ENCODE measurements at regions not wholly inside any gene's neighbourhood (a gene's known extent, or its start where the extent isn't known, plus 50 kb on each side); places are given as distances from the start of the nearest gene placed in this dataset.

DNA sequence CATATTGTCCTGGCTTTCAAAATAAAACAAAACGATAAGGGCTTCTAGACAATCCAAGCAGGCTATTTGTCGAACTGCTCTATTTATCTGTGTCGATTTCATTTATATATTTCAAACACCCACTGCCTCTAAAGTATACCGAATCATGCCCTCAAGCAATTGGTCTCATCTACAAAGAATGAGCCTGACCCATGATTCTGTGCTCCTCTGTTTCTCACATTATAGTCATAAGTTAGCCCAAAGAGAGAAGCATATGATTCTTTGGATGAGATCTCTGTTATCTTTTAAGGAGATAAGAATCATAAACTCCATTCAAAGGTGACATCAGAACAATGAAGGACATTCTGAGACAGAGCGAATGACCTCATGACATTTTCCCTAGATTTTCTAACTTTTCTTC, 191.1 kb downstream of the MAP2K6 start:
- DNase-seq (ENCODE audit: low spot score), result no peak

DNA sequence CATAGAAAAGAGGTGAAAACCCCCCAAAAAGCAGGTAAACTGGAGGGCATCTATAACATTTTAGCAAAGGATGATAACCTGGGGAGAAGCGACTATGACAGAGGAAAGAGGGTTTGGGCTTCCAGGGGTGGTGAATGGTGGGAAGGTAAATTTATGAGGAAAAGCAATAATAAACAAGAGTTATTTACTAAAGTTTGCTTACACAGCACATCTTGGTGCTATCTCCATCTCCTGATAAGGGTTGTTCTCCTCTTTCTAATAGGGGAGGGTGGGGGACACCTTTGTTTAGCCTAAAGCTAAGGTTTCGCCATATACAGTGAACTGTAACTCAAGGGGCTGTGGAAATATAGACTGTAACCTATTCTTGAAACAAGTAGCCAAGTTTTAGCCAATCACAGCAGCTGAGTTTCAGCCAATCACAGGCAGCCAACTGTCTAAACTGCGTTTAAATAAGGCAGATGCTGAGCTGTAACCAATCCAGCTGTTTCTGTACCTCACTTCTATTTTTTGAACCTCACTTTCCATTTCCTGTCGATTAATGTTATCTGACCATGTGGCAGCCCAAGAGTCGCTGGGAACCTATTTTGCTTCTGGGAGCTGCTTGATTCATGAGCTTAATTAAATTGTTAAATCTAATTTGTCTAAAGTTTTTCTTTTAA, 191.8 kb downstream of the MAP2K6 start:
- no peak for DNase-seq (ENCODE audit: low spot score)

DNA sequence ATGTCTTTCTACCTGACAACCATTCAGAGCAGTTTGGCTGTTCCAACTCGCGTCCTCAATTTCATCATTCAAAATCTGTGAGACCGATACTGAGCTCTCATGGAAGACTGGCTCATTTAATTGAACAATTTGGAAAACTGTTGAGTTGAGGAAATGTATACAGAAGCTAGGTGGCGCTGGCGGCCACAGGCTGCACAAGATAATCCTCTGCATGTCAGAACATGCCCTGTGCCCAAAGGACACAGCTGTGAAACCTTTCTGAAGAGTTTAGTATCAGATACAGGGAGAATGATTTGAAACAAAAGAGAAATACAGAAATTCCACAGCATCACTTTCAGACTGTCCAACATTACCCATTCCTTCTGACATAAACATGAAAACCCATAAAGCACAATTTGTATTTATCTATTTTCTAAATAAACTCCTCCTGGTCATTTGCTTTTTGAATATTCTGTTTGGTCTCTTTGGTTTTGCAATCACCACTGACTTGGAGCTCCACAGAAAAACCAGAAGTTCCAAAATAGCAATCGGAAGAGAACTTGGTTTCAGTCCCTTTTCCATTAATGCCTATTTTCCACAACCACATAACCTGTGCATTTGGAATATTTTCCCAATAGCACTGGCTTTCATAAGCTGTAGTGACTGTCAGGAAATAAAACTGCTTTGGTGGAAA, 192.8 kb downstream of the MAP2K6 start:
- peak; percentile 17 for DNase-seq (ENCODE audit: low spot score)

DNA sequence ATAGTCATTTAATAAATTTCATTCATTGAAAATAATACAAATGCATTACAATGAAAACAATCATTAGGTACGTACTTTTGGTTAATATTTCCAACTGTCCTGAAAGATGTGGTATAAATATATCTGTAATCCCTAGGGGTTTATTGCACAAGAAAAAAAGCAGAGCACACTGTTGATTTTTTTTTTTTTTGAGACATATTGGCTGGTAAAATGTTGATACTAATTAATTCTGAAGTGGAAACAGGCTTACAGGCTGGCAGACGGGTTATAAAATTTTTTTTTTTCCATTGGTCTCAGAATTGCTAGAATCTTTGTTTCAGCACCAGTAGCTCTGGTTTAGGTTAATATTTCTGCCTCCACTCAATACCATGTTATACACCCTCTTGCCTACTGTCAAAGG, 193.6 kb downstream of the MAP2K6 start:
- no peak for DNase-seq (ENCODE audit: low spot score)

DNA sequence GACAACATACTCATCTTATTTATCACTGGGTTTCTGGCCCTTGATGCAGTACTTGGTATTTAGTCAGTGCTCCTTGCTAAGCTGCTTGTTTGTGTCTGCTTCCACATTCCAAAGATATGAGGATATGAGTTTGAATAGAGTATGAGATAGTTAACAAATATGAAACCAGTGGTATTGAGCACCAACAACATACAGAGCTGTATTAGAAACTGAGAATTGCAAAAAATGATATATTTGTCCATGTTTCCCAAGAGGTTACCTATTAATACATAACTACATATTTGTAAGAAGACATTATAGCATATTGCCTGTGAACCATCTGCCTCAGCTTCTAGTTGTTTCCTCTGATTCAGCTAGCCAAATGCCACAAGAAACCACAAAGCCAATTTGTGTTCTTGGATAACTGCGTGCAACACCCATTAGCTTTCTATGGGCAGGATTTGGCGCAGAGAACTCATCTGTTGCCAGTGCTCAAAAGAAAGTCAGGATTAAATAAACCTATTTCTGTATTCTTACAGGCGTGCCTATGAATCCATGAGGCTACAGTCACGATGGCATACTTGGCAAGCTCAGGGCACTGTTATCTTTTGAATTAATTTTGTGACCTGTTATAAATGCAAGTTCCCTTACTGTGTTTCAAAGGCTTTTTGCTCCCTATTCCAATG, 194.4 kb downstream of the MAP2K6 start:
- no peak for DNase-seq (ENCODE audit: low spot score)

DNA sequence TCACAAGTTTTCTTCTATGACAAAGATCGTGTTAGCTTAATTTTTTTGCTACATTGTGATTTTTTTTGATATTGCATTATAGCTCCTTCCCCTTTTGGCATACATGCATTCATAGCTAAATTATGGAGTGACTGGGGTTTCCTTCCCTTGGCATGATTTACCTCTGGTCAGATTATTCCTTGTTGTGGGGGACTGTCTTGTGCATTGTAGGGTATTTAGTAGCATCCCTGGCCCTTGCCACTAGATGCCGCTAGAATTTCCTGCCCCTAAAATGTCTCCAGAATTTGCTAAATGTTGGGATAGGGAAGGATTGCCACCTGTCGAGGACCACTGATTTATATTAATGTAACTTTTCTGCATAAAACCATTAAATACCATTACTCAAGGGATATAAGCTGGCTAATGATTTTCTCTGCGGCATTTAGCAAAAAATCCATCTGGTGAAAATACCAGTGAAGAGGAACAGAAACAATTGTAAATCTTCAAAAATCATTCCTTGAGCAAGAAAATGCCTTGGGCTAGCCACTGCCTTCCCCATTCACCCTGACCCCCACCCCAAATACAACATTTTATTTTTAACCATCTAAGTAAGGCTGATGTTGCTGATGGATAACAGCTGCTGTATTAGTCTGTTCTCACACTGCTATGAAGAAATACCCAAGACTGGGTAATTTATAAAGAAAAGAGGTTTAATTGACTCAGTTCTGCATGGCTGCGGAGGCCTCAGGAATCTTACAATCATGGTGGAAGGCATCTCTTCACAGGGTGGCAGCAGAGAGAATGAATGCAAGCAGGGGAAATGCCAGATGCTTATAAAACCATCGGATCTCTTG, 195.2 kb downstream of the MAP2K6 start:
- DNase-seq (ENCODE audit: low spot score), result no peak

DNA sequence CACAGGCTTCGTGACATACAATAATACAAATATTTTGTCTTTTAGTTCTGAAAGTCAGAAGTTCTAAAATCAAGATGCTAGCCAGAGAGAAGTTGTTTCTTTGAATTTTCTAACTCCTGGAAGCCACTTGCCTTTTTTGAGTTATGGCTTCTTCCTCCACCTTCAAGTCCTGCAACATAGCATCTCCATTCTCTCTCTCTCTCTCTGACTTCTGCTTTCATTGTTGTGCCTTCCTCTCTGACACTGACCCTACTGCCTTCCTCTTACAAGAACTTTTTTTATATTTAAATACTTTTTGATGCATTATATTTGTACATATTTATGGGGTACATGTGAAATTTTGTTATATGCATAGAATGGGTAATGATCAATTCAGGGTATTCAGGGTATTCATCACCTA, 205.9 kb downstream of the MAP2K6 start:
- no peak for DNase-seq (ENCODE audit: low spot score)

DNA sequence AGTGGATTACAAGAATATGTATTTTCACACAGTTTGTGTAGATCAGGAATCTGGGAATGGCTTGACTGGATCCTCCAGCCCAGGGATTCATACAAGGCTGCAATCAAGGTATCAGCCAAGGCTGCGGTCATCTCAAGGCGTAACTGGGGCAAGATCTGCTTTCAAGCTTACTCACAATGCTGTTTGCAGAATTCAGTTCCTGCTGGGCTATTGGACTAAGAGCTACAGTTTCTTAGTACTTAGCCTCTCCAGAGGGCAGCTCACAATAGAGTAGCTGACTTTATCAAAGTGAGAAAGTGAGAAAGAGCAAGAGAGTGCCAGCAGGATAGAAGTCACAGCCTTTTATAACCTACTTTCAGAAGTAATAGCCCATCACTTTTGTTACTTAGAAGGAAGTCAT, 211.0 kb downstream of the MAP2K6 start:
- no peak for DNase-seq (ENCODE audit: low spot score)

DNA sequence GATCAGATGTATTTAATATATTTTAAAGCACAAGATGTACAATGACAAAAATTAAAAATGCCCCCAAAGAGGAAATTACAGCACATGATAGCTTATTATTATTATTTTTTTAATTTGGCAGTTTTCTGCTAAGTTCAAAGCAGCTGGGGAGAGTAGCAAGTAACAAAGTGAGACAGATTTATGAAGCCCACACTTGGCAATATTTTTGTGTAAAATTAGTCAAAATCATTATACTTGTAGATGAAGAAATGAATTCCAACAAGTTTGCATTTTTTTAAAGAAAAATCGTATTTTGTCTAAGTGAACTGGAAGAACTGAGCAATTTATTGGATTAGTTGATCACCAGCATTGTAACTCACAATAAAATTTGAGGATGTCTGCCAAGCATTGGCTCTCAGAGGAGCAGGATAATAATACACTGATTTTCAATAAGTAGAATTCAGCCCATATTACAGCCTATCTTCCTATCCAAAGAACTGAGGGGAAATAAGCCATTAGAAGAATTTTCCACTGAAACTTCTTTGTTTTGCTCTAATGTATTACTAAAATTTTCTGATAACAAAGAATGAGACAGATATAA, 215.6 kb downstream of the MAP2K6 start:
- no peak for DNase-seq (ENCODE audit: low spot score)

DNA sequence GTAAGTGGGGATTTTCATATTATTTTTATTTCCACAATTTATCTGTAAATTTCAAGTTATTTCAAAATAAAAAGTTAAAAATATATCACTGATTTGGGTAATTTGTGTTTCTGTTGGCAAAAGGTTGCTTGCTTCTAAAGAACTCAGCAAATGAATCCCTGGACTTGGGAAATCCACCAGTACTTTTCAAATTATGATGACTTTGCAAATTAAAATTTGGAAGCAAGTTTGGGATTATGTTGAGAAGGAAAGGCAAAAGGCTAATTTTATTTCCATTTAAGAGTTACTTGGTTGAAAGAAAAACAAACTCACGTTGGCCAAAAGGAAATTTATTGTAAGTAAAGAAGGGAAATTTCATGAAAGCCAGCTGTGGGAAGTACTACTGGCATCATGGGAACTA, 220.3 kb downstream of the MAP2K6 start:
- DNase-seq (ENCODE audit: low spot score), result no peak

DNA sequence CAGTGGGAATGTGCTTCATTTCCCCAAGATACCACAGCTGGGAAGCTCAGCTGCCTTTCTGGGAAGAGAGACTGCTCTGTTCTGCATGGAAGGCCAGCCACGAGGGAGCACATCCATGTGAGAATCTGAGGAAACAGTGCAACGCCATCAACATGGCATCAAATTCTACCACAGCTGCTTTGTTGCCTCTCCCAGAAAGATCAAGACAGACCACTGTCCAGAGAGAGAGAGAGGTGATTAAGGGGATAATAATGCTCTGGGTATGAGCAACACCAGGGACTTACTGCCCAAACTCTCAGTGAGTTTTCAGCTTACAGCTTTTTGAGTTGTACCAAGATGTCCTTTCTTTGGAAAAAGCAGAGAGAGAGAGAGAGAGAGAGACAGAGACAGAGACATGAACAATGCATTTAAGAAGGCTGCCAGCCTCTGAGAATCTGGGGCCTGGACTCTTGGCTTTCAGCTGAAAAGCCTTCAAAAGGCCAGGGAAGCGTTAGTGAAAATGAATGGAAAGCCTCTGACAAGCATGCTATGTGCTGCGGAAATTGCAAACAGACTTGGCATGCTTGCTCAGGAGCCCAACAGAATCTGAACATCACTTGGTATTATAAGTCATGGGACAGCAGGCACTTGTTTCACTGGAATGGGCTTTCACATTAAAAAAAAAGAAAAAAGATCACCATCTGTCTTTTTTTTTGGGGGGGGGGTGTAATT, 223.1 kb downstream of the MAP2K6 start:
- no peak for DNase-seq (ENCODE audit: low spot score)

DNA sequence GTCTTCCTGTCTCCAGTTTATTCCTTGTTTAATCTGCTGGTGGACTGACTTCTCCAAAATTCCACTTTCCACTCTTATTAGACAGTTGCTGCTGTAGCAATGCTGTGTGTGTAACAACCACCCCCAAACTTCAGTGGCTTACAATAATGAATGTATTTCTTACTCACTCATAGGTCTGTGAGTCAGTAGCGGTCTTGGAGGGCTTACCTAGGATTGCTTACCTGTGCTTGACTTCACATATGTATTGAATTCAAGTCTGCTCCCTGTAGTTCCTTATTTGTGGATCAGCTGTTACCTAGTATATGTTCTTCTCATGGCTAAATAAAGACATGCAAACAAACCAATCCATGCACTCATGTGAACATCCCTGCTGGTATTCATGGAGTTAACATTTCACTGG, 224.6 kb downstream of the MAP2K6 start:
- DNase-seq (ENCODE audit: low spot score), result no peak

DNA sequence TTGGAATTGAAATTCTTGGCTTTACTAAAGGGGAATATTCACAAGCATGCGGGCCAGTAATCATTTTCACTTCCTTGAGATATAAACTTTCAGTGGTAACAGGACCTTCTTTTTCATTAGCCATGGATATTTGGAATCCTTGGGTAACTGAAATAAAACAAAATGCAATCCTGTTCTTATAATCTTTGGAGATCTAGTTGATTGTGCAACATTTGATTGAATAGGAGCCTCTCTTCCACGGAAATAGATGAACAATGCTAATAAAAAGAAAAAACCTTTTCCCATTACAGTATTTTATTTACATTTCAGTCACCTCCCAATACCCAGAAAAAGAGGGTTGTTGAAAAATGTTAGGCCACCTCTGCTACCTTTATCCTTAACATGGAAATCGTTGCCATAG, 225.6 kb downstream of the MAP2K6 start:
- DNase-seq (ENCODE audit: low spot score), result no peak

DNA sequence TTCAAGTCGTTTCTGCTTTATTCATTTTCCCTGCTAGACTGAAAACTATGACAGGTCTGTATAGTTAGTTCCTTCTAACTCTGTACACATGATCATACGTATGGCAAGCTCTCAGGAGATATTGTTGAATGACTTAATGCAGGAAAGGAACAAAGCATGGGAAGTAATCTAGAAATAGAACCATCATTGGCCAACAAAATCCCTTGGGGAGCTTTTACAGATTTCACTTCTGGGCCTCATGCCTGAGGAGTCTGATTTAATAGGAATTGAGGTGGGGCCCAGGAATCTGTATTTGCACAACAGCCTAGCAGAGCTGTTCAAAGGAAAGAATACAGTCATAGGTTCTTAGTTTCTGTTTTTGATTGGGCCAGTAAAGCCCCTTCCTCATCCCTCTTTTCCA, 229.2 kb downstream of the MAP2K6 start:
- no peak for DNase-seq (ENCODE audit: low spot score)

DNA sequence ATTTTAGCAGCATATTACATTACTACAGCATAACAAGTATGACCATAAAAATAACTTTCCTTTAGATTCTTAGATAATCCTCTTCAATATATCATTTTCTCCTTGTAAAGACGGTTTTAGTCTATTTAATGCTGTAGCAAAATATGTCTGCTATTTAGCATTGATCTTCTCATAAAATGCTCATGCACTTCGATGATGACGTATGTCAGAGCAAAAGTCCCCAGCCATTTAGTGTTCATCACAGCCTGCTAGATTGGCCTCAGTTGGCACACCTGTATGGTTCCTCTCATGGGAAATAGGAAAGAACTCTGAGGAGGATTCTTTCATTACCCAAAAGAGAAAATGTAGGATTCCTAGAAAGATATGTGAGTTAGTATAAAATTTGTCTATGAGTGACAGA, 232.2 kb downstream of the MAP2K6 start:
- no peak for DNase-seq (ENCODE audit: low spot score)

DNA sequence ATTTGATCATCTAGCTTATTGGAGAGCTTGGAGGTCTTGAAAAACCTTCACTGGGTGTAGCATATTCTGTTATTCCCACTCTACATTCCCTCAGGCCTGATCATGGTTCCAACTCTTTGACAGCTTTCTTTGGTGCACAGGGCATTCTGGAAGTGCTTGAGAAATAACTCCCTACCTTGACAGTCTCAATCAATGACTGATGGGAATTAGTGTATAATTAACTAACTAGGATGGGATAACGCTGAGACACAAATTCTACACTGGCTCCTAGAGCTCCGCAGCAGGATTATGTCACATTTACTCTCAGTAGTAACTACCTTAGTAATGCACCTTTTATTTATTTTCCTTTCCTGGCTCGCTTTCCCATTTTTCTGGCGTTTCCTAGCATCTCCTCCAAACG, 236.4 kb downstream of the MAP2K6 start:
- DNase-seq (ENCODE audit: low spot score), result no peak

DNA sequence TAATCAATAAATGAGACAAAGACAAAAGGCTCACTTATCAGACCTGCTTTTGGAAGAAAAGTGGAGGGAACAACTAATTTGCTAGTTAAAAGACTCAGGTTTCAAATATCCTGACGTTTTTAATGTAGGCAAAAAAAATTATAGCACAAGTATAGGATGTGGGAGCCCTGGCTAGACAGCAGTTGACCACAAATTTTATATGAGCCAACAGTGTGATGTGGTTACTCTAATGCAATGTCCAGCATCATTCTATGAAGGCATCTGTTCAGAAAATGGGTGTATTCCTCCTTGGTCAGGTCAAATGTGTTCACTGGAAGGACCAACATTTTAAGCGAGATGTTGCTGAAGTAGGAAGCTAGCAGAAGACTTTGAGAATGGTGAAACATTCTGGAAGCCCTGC, 237.4 kb downstream of the MAP2K6 start:
- no peak for DNase-seq (ENCODE audit: low spot score)

DNA sequence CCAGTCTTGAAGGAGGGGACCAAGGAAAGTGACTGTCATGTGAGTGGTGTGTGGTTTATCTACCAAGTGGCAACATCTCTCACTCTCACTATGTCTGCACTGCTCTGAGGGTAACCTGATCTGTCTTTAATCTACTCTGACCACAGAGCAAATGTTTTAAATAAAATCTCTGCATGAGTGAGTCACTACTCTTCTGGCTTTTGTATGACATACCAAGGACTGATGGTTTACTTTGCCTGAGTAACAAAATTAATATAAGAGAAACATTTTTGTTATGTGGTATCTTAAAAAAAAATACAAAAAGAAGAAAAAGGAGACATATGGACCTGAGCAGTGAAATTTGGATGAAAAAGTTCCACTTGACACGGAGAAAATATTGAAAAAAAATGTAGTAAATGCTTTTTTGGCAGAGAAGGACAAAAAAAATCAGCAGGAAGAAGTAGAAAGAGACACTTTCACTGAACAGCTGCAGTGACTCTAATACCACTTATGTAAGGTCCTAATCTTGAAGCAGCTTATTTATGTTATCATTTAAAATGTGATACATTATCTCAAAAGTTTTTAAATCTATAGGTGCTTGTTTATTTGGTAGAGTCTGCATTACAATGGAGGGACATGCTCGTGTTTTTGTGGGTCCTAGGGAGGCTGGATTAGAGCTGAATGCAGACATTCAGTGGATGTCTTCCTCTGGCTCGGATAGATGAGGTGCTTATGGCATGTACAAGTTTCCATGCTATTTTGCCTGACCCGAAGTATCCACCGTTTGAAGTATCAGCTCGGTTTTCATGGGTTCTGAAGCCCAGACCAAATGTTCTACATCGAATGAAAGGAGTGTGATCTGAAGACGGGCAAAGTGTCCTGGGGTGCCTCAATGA, 240.7 kb downstream of the MAP2K6 start:
- no peak for DNase-seq (ENCODE audit: low spot score)

DNA sequence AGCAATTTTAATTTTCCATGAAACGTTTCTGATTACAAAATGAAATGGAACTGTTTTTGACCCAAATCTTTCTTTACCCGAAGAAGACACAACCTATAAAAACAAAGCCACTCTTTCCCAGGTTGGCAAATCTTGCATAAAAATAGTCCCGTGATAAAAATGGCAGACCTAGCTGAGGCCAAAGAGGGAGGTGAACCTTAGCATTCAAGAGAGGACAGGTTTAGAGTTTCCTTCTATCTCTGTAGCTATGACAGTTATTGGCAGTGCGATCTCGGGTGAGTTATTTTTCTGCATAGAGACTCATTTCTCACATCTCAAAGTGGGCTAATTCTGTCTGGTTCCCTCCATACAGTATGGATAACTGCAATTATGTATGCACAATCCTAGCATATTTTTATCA, 241.4 kb downstream of the MAP2K6 start:
- DNase-seq (ENCODE audit: low spot score), result no peak

DNA sequence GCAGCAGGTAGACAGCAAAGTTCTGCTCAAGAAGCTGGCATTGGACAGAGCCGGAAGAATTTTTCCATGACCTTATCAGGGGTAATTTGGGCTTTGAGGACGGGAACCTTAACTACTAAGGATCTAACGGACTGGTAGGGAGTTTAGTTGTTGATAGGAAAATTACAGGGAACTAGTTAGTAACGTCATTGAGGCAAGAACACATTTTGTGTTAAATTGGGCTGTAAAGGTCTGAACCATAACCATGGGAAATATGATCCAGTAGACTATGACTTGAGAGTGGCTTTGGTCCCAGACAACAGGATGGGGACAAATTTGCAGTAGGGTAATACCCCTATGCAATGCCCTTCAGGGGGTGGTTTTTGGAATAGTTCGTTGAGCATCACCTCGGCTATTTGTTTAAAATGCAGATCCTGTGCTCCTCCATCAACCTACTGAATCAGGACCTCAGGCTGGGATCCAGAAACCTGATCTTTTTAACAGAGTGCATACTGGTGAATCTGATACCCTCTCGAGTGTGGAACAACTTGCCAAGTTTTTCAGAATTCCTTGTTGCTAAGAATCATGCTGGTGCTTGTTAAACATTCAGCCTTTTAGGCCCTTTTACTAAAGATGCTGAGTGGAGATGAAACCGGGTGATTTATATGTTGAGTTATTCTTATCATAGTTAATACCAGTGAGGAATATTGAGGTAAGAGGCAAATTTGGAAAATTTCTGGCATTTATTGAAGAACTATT, 255.1 kb downstream of the MAP2K6 start:
- no peak for DNase-seq (ENCODE audit: low spot score)

Data from hematopoietic multipotent progenitor cell treated with erythropoietin and hydrocortisone succinate and interleukin-3 and kit ligand, for 17 days (in vitro differentiated cells).